Panc1 (cell line): ENCODE measurements at regions not wholly inside any gene's neighbourhood (a gene's known extent, or its start where the extent isn't known, plus 50 kb on each side); places are given as distances from the start of the nearest gene placed in this dataset.

Experiments used
- ATAC-seq: fragments of 200-7000 bp; cut with Tn5 transposase; 2 replicates; pipeline ENCODE4 v1.9.1; 2020; ENCODE audit warnings: mild to moderate bottlenecking, moderate library complexity
- BruUV-seq: library from RNA; stranded (reverse); fragments of 400-500 nt; replicated peaks from 2 replicates; lab custom pipeline; 2021; lab: Mats Ljungman, UMichigan
- CTCF ChIA-PET: fragments of 300-600 bp; sonication (Branson Sonifier 250); formaldehyde crosslinking; loops from one replicate; lab custom pipeline; 2022; ENCODE audit warnings: antibody characterized with exemption; lab: Charles Lee
- POLR2A ChIA-PET: fragments of 300-600 bp; sonication (Branson Sonifier 250); formaldehyde crosslinking; loops from one replicate; lab custom pipeline; 2022; ENCODE audit warnings: antibody characterized with exemption; lab: Charles Lee
- DNase-seq: peaks from one replicate; pipeline ENCODE4 v3.0.0-alpha.2; 2010; ENCODE audit warnings: low read depth, low spot score
- H3K27ac ChIP-seq: 2 replicates; pipeline ENCODE4 v1.5.1; 2011; ENCODE audit warnings: mild to moderate bottlenecking, low read length, inconsistent platforms
- H3K27me3 ChIP-seq: fragments of 200-500 bp; sonication (Bioruptor generic); 2 replicates; pipeline ENCODE4 v1.6.0; 2014; ENCODE audit warnings: low read length, inconsistent platforms; ENCODE audit not compliant: control insufficient read depth, insufficient read depth
- H3K36me3 ChIP-seq: fragments of 200-500 bp; sonication (Bioruptor generic); 2 replicates; pipeline ENCODE4 v1.5.1; 2014; ENCODE audit warnings: inconsistent platforms, mild to moderate bottlenecking, low read length, moderate library complexity; ENCODE audit not compliant: control insufficient read depth, insufficient read depth
- H3K4me1 ChIP-seq: 2 replicates; pipeline ENCODE4 v1.5.1; 2011; ENCODE audit warnings: inconsistent platforms, mild to moderate bottlenecking, low read length, moderate library complexity; ENCODE audit not compliant: control insufficient read depth, insufficient read depth
- H3K4me3 ChIP-seq, 2 experiments: 2 replicates each; pipeline ENCODE4 v1.5.1; 2011 to 2012; ENCODE audit warnings: low read depth in 2 of 2, low read length in 2 of 2, mild to moderate bottlenecking in 2 of 2, inconsistent platforms in 1 of 2, moderate library complexity in 1 of 2
- H3K9me3 ChIP-seq: fragments of 200-500 bp; sonication (Bioruptor generic); 2 replicates; pipeline ENCODE4 v1.5.1; 2014; ENCODE audit warnings: low read depth, mild to moderate bottlenecking, inconsistent platforms, low read length, moderate library complexity; ENCODE audit not compliant: control insufficient read depth, insufficient read depth
- POLR2AphosphoS5 ChIP-seq: IDR thresholded peaks from 2 replicates; pipeline ENCODE4 v1.6.1; 2012; ENCODE audit warnings: mild to moderate bottlenecking, low read depth, low read length, moderate library complexity
- SIN3A ChIP-seq: IDR thresholded peaks from 2 replicates; pipeline ENCODE4 v1.6.1; 2012; ENCODE audit warnings: low read depth, mild to moderate bottlenecking, low read length, moderate library complexity, borderline replicate concordance; ENCODE audit not compliant: insufficient read depth
- TCF7L2 ChIP-seq: IDR thresholded peaks from 2 replicates; pipeline ENCODE4 v1.6.1; 2011; ENCODE audit warnings: mild to moderate bottlenecking, low read depth, low read length, inconsistent platforms
- in situ Hi-C: cut with HindIII; loops from 2 replicates; pipeline ENCODE4 v1.10.0; 2016; ENCODE audit warnings: low sequenced_read_pairs, low pct_unique_long_range_greater_than_20kb
- intact Hi-C: fragments of 100-400 bp; cut with micrococcal nuclease; formaldehyde crosslinking; loops from one replicate; pipeline ENCODE4 v1.10.0; 2022; ENCODE audit not compliant: unreplicated experiment
- TF ChIP-seq, protein P1 (sequence below), 2 experiments: IDR thresholded peaks; 2 replicates each; pipeline ENCODE4 v1.6.1; 2011 to 2012; ENCODE audit warnings: low read depth in 2 of 2, control low read depth in 1 of 2, low read length in 1 of 2, mild to moderate bottlenecking in 1 of 2, moderate library complexity in 1 of 2; ENCODE audit not compliant: insufficient read depth in 1 of 2
- TF ChIP-seq, protein P2 (sequence below): fragments of 450-650 bp; IDR thresholded peaks from 2 replicates; pipeline ENCODE4 v1.5.1; 2017; ENCODE audit warnings: mild to moderate bottlenecking

DNA sequence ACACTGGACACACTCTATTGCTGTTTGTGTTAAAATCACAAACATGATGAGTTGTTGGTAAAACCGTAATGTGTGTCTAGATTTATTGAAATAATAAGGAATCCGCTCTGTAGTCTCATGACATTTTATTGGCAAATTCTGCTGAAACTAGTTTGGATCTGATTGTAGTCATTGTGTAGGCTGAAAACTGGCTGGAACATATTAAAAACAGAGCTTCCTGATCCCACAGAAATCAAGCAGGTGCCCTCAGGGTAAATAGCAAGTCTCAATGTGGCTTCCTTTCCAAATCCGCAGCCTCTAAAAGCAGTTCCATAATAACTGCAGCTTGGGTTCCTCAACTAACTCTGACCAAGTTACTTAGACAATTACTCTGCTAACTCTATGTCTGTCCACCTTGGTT is 427.5 kb upstream of the KIF2A start:
- DNase-seq = no peak
- Histone ChIP-seq H3K4me3 (no peak overlapping the region), H3K4me1 (no peaks in the 10 kb centered on the region), H3K27ac (no peak overlapping the region), H3K9me3 (no peaks in the 10 kb centered on the region), H3K36me3 (no peaks in the 10 kb centered on the region), H3K27me3 (no peaks in the 10 kb centered on the region)
- no TSS peak for BruUV-seq
- ChIA-PET CTCF (no interaction called here), POLR2A (no interaction called here)
- TF ChIP-seq POLR2AphosphoS5 (no peak), TCF7L2 (no peak), SIN3A (no peak)
- TF ChIP-seq, protein P1, sequence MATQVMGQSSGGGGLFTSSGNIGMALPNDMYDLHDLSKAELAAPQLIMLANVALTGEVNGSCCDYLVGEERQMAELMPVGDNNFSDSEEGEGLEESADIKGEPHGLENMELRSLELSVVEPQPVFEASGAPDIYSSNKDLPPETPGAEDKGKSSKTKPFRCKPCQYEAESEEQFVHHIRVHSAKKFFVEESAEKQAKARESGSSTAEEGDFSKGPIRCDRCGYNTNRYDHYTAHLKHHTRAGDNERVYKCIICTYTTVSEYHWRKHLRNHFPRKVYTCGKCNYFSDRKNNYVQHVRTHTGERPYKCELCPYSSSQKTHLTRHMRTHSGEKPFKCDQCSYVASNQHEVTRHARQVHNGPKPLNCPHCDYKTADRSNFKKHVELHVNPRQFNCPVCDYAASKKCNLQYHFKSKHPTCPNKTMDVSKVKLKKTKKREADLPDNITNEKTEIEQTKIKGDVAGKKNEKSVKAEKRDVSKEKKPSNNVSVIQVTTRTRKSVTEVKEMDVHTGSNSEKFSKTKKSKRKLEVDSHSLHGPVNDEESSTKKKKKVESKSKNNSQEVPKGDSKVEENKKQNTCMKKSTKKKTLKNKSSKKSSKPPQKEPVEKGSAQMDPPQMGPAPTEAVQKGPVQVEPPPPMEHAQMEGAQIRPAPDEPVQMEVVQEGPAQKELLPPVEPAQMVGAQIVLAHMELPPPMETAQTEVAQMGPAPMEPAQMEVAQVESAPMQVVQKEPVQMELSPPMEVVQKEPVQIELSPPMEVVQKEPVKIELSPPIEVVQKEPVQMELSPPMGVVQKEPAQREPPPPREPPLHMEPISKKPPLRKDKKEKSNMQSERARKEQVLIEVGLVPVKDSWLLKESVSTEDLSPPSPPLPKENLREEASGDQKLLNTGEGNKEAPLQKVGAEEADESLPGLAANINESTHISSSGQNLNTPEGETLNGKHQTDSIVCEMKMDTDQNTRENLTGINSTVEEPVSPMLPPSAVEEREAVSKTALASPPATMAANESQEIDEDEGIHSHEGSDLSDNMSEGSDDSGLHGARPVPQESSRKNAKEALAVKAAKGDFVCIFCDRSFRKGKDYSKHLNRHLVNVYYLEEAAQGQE (IDR thresholded peaks at IDR 0.05; ENCODE audit: insufficient read depth in 1 of 2, low read depth in 2 of 2, low read length in 1 of 2) = no peak
- TF ChIP-seq, protein P2, sequence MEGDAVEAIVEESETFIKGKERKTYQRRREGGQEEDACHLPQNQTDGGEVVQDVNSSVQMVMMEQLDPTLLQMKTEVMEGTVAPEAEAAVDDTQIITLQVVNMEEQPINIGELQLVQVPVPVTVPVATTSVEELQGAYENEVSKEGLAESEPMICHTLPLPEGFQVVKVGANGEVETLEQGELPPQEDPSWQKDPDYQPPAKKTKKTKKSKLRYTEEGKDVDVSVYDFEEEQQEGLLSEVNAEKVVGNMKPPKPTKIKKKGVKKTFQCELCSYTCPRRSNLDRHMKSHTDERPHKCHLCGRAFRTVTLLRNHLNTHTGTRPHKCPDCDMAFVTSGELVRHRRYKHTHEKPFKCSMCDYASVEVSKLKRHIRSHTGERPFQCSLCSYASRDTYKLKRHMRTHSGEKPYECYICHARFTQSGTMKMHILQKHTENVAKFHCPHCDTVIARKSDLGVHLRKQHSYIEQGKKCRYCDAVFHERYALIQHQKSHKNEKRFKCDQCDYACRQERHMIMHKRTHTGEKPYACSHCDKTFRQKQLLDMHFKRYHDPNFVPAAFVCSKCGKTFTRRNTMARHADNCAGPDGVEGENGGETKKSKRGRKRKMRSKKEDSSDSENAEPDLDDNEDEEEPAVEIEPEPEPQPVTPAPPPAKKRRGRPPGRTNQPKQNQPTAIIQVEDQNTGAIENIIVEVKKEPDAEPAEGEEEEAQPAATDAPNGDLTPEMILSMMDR = no peak
- no peak for ATAC-seq
- intact Hi-C loops (no loop called here), in situ Hi-C loops (no loop called here)

DNA sequence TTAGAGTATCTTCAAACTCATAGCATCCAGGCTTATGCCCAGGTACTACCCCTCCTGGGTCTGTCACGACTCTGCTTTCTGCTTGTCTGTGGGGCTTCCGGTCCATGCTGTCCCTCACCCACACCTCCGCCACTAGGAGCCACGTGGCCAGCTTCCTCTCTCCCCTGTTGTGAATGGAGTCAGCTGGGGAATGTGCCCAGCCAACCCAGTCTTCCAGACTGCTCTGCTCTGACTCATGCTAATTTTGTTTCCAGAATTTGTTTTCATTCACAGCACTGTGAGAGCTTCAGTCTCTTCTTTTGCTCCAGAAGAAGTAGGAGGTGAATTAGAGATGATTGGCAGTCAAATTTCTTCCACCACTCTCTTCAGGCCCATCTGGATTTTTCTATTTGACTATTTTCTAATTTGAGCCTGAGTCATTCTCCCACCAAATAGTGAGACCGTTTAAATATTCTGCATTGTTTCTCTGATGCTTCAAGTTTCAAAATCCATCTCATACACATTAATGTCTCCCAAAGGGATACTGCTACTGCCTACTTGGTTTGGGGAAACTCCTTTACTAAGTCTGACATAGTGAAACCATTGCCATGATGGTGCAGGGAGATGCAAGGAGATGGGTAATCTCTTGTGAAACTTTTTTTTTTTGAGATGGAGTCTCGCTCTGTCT is 424.1 kb upstream of the KIF2A start:
- intact Hi-C loops = no loop called here
- no TSS peak for BruUV-seq
- ChIA-PET POLR2A (no interaction called here), CTCF (no interaction called here)
- ATAC-seq = no peak
- Histone ChIP-seq H3K4me1 (no peaks in the 10 kb centered on the region), H3K9me3 (no peaks in the 10 kb centered on the region), H3K4me3 (no peak overlapping the region), H3K27ac (no peak overlapping the region), H3K36me3 (no peaks in the 10 kb centered on the region), H3K27me3 (no peaks in the 10 kb centered on the region; the same call in 1 of the 2 replicates)
- TF ChIP-seq, protein P2 = no peak
- TF ChIP-seq POLR2AphosphoS5 (no peak), TCF7L2 (no peak), SIN3A (no peak)
- TF ChIP-seq, protein P1 (IDR thresholded peaks at IDR 0.05; ENCODE audit: insufficient read depth in 1 of 2, low read depth in 2 of 2, low read length in 1 of 2) = no peak
- no peak for DNase-seq
- in situ Hi-C loops = no loop called here
